Thoracic aorta (tissue), 2 donors: ENCODE measurements at regions not wholly inside any gene's neighbourhood (a gene's known extent, or its start where the extent isn't known, plus 50 kb on each side); places are given as distances from the start of the nearest gene placed in this dataset.

Source experiments
- ATAC-seq: fragments of 150-250 bp; one replicate; pipeline ENCODE4 v1.8.0; 2017; ENCODE audit warnings: low read depth; ENCODE audit not compliant: insufficient number of reproducible peaks, low FRiP score
- DNase-seq: peaks from one replicate; pipeline ENCODE4 v3.0.0-alpha.2; 2020; ENCODE audit warnings: low spot score
- H3K27ac ChIP-seq, 2 donors: fragments of 200-600 bp; sonication (generic); 1 replicate in 1 of 2; 2 replicates in 1 of 2; pipeline ENCODE4 v1.5.1; 2016; ENCODE audit warnings: mild to moderate bottlenecking in 2 of 2, moderate library complexity in 2 of 2
- H3K27me3 ChIP-seq: fragments of 200-600 bp; sonication (generic); replicated peaks from 2 replicates; pipeline ENCODE4 v1.6.0; 2016; ENCODE audit warnings: mild to moderate bottlenecking; ENCODE audit not compliant: insufficient read depth
- H3K36me3 ChIP-seq: fragments of 200-600 bp; sonication (generic); one replicate; pipeline ENCODE4 v1.5.1; 2016
- H3K4me1 ChIP-seq, 2 donors: fragments of 200-600 bp; sonication (generic); 1 replicate in 1 of 2; 2 replicates in 1 of 2; pipeline versions ENCODE4 v1.5.1 to v1.6.0; 2016; ENCODE audit warnings: low read depth in 2 of 2, mild to moderate bottlenecking in 1 of 2; ENCODE audit not compliant: control insufficient read depth in 1 of 2
- H3K4me3 ChIP-seq: fragments of 200-600 bp; sonication (generic); 2 replicates; pipeline ENCODE4 v1.5.1; 2016; ENCODE audit warnings: mild to moderate bottlenecking
- H3K9me3 ChIP-seq: fragments of 200-600 bp; sonication (generic); 2 replicates; pipeline ENCODE4 v1.5.1; 2016
- TF ChIP-seq, protein P1 (sequence below): fragments of 200-600 bp; sonication (generic); IDR thresholded peaks from one replicate; pipeline ENCODE4 v1.5.1; 2019; ENCODE audit warnings: antibody characterized with exemption

DNA sequence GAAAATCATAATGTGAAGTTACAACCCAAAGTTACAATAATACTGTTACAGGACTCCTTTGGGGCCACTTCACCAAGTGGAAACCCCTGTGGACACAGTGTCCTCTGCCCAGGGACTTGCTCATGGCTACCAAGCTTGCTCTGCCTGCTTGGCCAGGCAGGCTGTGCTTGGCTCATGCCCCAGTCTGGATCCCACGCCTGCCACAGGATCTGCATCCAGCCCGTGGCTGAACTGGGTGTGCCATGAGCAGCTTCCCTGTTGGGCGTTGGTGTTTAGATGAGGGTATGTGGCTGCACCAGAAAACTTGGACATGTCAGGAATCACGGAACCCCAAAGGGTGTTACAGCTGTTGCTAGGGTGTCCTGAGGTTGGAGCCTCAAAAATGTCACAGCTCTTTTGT is 820.9 kb downstream of the SLC6A15 start:
- no peak for DNase-seq
- no peaks in the 10 kb centered on the region for H3K36me3 ChIP-seq
- ATAC-seq = no peak

DNA sequence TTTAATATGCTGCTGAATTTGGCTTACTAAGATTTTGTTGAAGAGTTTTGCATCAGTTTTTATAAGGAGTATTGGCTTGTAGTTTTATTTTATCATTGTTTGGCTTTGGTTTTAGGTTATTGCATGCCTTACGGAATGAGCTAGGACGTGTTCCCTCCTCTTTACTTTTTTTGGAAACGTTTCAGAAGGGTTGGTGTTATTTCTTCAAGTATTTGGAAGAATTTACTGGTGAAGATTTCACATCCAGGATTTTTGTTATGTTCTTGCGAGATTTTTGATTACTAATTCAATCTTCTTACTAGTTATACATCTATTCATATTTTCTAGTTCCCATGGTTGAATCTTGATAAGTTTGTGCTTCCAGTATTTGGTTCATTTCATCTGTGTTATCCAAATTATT is 823.2 kb downstream of the SLC6A15 start:
- no peak for ATAC-seq
- H3K4me1 ChIP-seq = no peaks in the 10 kb centered on the region
- no peaks in the 10 kb centered on the region for H3K9me3 ChIP-seq
- H3K27me3 ChIP-seq = no peaks in the 10 kb centered on the region
- H3K36me3 ChIP-seq = no peaks in the 10 kb centered on the region
- H3K4me3 ChIP-seq = no peak overlapping the region
- TF ChIP-seq, protein P1, sequence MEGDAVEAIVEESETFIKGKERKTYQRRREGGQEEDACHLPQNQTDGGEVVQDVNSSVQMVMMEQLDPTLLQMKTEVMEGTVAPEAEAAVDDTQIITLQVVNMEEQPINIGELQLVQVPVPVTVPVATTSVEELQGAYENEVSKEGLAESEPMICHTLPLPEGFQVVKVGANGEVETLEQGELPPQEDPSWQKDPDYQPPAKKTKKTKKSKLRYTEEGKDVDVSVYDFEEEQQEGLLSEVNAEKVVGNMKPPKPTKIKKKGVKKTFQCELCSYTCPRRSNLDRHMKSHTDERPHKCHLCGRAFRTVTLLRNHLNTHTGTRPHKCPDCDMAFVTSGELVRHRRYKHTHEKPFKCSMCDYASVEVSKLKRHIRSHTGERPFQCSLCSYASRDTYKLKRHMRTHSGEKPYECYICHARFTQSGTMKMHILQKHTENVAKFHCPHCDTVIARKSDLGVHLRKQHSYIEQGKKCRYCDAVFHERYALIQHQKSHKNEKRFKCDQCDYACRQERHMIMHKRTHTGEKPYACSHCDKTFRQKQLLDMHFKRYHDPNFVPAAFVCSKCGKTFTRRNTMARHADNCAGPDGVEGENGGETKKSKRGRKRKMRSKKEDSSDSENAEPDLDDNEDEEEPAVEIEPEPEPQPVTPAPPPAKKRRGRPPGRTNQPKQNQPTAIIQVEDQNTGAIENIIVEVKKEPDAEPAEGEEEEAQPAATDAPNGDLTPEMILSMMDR = no peak
- no peak overlapping the region for H3K27ac ChIP-seq
- no peak for DNase-seq

More for the DNA sequence above, 820.9 kb downstream of the SLC6A15 start:
- H3K9me3 ChIP-seq = no peaks in the 10 kb centered on the region
- no peaks in the 10 kb centered on the region for H3K4me1 ChIP-seq
- no peak overlapping the region for H3K4me3 ChIP-seq
- H3K27me3 ChIP-seq = no peaks in the 10 kb centered on the region
- TF ChIP-seq, protein P1 = no peak
- H3K27ac ChIP-seq = no peak overlapping the region

DNA sequence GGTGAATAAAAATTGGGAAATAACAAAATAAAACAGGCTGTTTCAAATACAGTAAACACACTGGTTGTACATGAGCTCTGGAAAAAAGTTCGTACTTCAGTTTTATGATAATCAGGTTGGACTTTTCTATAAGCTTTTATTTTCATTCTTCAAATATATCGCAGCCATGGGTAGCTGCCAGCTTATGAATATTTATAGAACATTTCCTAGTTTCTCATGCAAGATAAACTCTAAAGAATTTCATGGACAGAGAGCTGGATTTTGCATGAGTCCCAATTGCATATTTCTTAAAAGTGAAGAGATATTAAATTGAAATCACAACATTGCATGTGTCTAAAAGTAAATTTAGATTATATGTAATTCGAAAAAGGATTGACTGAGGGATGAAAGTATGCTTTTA is 827.6 kb downstream of the SLC6A15 start:
- Histone ChIP-seq H3K9me3 (no peaks in the 10 kb centered on the region), H3K27ac (no peak overlapping the region), H3K27me3 (no peaks in the 10 kb centered on the region), H3K4me3 (no peak overlapping the region), H3K4me1 (no peaks in the 10 kb centered on the region), H3K36me3 (no peaks in the 10 kb centered on the region)
- no peak for ATAC-seq
- DNase-seq = no peak
- TF ChIP-seq, protein P1 = no peak

- TF ChIP-seq, protein P1 = no peak
- H3K27ac ChIP-seq = no peak overlapping the region
- no peak for ATAC-seq
Measured at GRCh38 chr12:84079626-84080025, 833.0 kb downstream of the SLC6A15 start.

DNA sequence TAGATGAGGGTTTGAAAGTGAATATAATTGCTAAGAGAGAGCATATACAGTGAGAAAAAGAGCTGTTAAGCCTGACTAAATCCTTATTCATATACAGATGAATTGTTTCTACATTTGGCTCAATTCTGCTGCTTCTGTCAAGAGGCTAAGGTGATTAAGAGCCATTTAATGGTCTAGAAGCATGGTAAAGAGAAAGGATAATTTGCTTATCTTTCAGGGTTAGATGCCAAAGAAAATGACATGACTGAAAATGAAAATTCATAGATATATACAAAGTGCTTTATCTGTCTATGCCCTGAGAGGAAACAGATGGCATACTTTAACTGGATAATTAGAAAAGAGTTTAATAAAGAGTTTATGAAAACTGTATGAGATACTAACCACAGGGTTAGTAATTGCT is 834.9 kb downstream of the SLC6A15 start:
- Histone ChIP-seq H3K36me3 (no peaks in the 10 kb centered on the region), H3K4me3 (no peak overlapping the region), H3K9me3 (no peaks in the 10 kb centered on the region), H3K27me3 (no peaks in the 10 kb centered on the region), H3K4me1 (no peaks in the 10 kb centered on the region), H3K27ac (no peak overlapping the region)
- ATAC-seq = no peak
- DNase-seq = no peak
- TF ChIP-seq, protein P1 = no peak

More at GRCh38 chr12:84079626-84080025, 833.0 kb downstream of the SLC6A15 start:
- Histone ChIP-seq H3K36me3 (no peaks in the 10 kb centered on the region), H3K4me1 (no peaks in the 10 kb centered on the region), H3K9me3 (no peaks in the 10 kb centered on the region), H3K27me3 (no peaks in the 10 kb centered on the region), H3K4me3 (no peak overlapping the region)
- no peak for DNase-seq
